ENCODE measurements at regions not wholly inside any gene's neighbourhood (a gene's known extent, or its start where the extent isn't known, plus 50 kb on each side); places are given as distances from the start of the nearest gene placed in this dataset.

- Histone ChIP-seq H3K9me2 (ENCODE audit: insufficient read depth, low read length) (no peaks in the 10 kb centered on the region), H2AFZ (ENCODE audit: low read depth, low read length) (no peak overlapping the region), H3K36me3 (ENCODE audit: insufficient read depth, low read length) (no peaks in the 10 kb centered on the region), H3K79me2 (replicated peaks; ENCODE audit: insufficient read depth, low read length) (no peaks in the 10 kb centered on the region), H3F3A (ENCODE audit: insufficient read depth, low read length, poor library complexity, severe bottlenecking) (no peaks in the 10 kb centered on the region), H3K4me3 (ENCODE audit: low read length) (no peak overlapping the region), H3K9me3 (ENCODE audit: low read length) (no peaks in the 10 kb centered on the region), H3K9ac (ENCODE audit: low read length) (no peak overlapping the region), H3K27me3 (ENCODE audit: insufficient read depth, low read depth, low read length) (no peaks in the 10 kb centered on the region), H3K27ac (ENCODE audit: low read length) (no peak overlapping the region), H4K20me1 (ENCODE audit: insufficient read depth) (no peaks in the 10 kb centered on the region), H3K4me2 (ENCODE audit: low read length) (no peak overlapping the region)
- TF ChIP-seq TAF1 (IDR thresholded peaks at IDR 0.05; ENCODE audit: low read depth): no peak
Observed at GRCh38 chr6:140987364-140988155, 1145.2 kb upstream of the GJE1 start.

- Histone ChIP-seq H3K27me3 (ENCODE audit: insufficient read depth, low read depth, low read length) (no peaks in the 10 kb centered on the region), H3K79me2 (replicated peaks; ENCODE audit: insufficient read depth, low read length) (no peaks in the 10 kb centered on the region), H3K27ac (ENCODE audit: low read length) (no peak overlapping the region), H3K4me2 (ENCODE audit: low read length) (no peak overlapping the region), H3K9me2 (ENCODE audit: insufficient read depth, low read length) (no peaks in the 10 kb centered on the region), H3K9ac (ENCODE audit: low read length) (no peak overlapping the region), H4K20me1 (ENCODE audit: insufficient read depth) (no peaks in the 10 kb centered on the region), H3F3A (ENCODE audit: insufficient read depth, low read length, poor library complexity, severe bottlenecking) (no peaks in the 10 kb centered on the region), H3K4me3 (ENCODE audit: low read length) (no peak overlapping the region), H2AFZ (ENCODE audit: low read depth, low read length) (no peak overlapping the region), H3K9me3 (ENCODE audit: low read length) (no peaks in the 10 kb centered on the region), H3K36me3 (ENCODE audit: insufficient read depth, low read length) (no peaks in the 10 kb centered on the region)
- TF ChIP-seq RAD21 (conservative IDR thresholded peaks at IDR 0.05) (no peak), TAF1 (IDR thresholded peaks at IDR 0.05; ENCODE audit: low read depth) (no peak), POLR2AphosphoS5 (IDR thresholded peaks at IDR 0.05) (no peak), SMC3 (conservative IDR thresholded peaks at IDR 0.05; ENCODE audit: poor library complexity) (no peak), EZH2 (IDR thresholded peaks at IDR 0.05; ENCODE audit: borderline replicate concordance, insufficient read depth, low read length, poor library complexity, severe bottlenecking) (no peak), MXI1 (conservative IDR thresholded peaks at IDR 0.05; ENCODE audit: poor library complexity, severe bottlenecking) (no peak), REST (IDR thresholded peaks at IDR 0.05; ENCODE audit: borderline replicate concordance) (no peak), CTCF (IDR thresholded peaks at IDR 0.05; ENCODE audit: poor library complexity, severe bottlenecking) (no peak), EP300 (conservative IDR thresholded peaks at IDR 0.05; ENCODE audit: poor library complexity, severe bottlenecking) (no peak)
Observed at GRCh38 chr6:140985679-140986275, 1146.9 kb upstream of the GJE1 start.

Measured in neural cell (in vitro differentiated cells).